CD4-positive, alpha-beta T cell treated with Interleukin-4 for 4 hours (primary cell): ENCODE measurements at regions not wholly inside any gene's neighbourhood (a gene's known extent, or its start where the extent isn't known, plus 50 kb on each side); places are given as distances from the start of the nearest gene placed in this dataset.
"Not testable (repeated sequence)": the region's sequence is repeated elsewhere in the genome, so short reads cannot be mapped to it uniquely, and the experiment has no call there.

Experiments used
- DNase-seq: peaks from one replicate; pipeline ENCODE4 v3.0.0-alpha.2; 2020

- not testable (repeated sequence) for DNase-seq
These were observed 333.8 kb downstream of the CENPW start for GRCh38 chr6:126673749-126674148.

- no peak for DNase-seq
These were observed 342.5 kb downstream of the CENPW start for GRCh38 chr6:126682440-126682839.

- DNase-seq: no peak
These were observed 345.3 kb downstream of the CENPW start for GRCh38 chr6:126685182-126685581.

GRCh38 chr6:126696921-126697693 lies 357.2 kb downstream of the CENPW start:
- DNase-seq: no peak

GRCh38 chr6:126698732-126699240 lies 358.9 kb downstream of the CENPW start:
- no peak for DNase-seq

GRCh38 chr6:126701676-126702560 lies 362.0 kb downstream of the CENPW start:
- no peak for DNase-seq

- no peak for DNase-seq
These were observed 376.1 kb downstream of the CENPW start for GRCh38 chr6:126716032-126716431.

GRCh38 chr6:126716826-126717509 lies 377.1 kb downstream of the CENPW start:
- DNase-seq: no peak

GRCh38 chr6:126718600-126719327 lies 378.8 kb downstream of the CENPW start:
- DNase-seq: no peak

GRCh38 chr6:126720304-126720703 lies 380.4 kb downstream of the CENPW start:
- DNase-seq: no peak

- DNase-seq: no peak
These were observed 381.8 kb downstream of the CENPW start for GRCh38 chr6:126721581-126722160.

- no peak for DNase-seq
These were observed 382.5 kb downstream of the CENPW start for GRCh38 chr6:126722411-126722810.

GRCh38 chr6:126723541-126724170 lies 383.7 kb downstream of the CENPW start:
- no peak for DNase-seq

- no peak for DNase-seq
These were observed 384.9 kb downstream of the CENPW start for GRCh38 chr6:126724821-126725220.

- not testable (repeated sequence) for DNase-seq
These were observed 386.5 kb downstream of the CENPW start for GRCh38 chr6:126726454-126726853.

- DNase-seq: no peak
These were observed 380.3 kb upstream of the RSPO3 start for GRCh38 chr6:126738146-126738545.

GRCh38 chr6:126738641-126739040 lies 379.8 kb upstream of the RSPO3 start:
- no peak for DNase-seq

- no peak for DNase-seq
These were observed 375.4 kb upstream of the RSPO3 start for GRCh38 chr6:126743076-126743475.

GRCh38 chr6:126747728-126748540 lies 370.5 kb upstream of the RSPO3 start:
- DNase-seq: no peak

GRCh38 chr6:126753606-126754005 lies 364.9 kb upstream of the RSPO3 start:
- no peak for DNase-seq

GRCh38 chr6:126761854-126762253 lies 356.6 kb upstream of the RSPO3 start:
- no peak for DNase-seq
